Amniotic epithelial cell (primary cell): ENCODE measurements at regions not wholly inside any gene's neighbourhood (a gene's known extent, or its start where the extent isn't known, plus 50 kb on each side); places are given as distances from the start of the nearest gene placed in this dataset.

Source experiments
- DNase-seq: peaks from one replicate; pipeline ENCODE4 v3.0.0-alpha.2; 2010; ENCODE audit warnings: low read depth

DNA sequence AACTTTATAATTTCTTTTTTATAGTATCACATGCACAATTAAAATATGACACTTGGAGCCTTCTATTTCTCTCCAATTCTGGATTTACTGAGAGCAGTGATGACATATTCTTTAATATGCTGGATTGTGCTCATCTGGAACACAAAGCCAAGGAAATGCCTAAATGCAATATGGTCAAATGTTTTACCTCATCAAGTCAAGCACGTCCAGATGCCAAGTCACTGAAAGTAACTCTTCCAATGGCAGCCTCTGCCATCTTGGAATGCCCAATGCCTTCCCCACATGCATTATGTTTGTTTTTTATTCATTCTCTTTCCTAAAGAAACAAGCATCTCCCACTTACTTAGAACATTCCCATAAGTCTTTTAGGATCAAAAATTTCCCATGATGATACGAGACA lies 189.8 kb downstream of the TMX3 start:
- no peak for DNase-seq

GRCh38 chr18:68520406-68521075 lies 194.4 kb downstream of the TMX3 start:
- peak; percentile 61 for DNase-seq

DNA sequence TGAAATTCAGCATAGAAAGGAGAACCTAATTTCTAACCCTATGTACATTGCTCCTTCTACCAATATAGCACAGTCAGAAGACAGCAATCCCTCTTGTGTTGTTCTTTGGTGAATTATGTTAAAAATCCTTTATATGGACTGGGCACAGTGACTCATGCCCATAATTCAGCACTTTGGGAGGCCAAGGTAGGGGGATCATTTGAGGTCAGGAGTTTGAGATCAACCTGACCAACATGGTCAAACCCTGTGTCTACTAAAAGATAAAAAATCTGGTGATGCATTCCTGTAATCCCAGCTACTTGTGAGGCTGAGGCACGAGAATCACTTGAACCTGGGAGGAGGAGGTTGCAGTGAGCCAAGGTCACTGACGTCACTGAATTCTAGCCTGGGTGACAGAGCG lies 195.6 kb downstream of the TMX3 start:
- peak; percentile 53 for DNase-seq

DNA sequence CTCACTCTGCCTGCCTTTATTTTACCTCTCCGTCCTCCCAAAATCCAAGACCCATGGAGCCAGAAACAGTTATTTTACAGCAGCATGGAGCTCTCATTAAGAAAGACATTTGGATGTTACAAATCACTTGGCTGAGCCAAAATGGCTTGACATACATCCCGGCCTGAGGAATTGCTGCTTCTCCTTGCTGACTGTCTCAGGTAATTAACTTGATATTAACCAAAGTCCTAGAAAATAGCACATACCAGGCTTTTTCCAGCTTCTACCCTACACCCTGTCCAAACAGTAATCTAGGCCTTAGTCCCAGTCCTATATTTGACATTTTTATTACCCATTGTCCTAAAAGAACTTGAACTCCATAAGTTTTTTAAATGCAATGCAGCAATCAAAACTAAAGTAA lies 205.0 kb downstream of the TMX3 start:
- no peak for DNase-seq

DNA sequence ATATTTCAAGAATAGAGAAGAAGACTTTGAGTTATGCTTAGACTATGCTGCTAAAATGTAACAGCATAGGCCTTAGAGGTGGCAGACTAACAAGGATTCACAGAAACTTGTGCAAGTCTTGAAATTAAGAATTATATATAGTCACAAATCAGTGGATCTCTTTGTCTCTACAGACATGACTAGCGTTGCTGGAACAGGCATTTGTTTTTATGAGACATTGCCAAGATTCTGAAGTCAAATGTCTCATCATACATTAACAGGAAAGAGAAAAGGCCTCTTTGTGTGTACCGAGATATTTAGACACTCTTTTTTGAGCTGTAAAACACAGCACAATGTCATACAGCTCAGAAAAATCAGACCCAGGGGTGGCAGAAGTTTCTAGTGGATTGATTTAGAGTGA lies 207.1 kb downstream of the TMX3 start:
- DNase-seq: no peak

- DNase-seq: no peak
These were observed 209.7 kb downstream of the TMX3 start for GRCh38 chr18:68505178-68505574.

- no peak for DNase-seq
These were observed 210.3 kb downstream of the TMX3 start for GRCh38 chr18:68504441-68505177.

GRCh38 chr18:68500556-68500955 lies 214.4 kb downstream of the TMX3 start:
- peak; percentile 65 for DNase-seq

- DNase-seq: no peak
These were observed 215.8 kb downstream of the TMX3 start for GRCh38 chr18:68499141-68499540.

DNA sequence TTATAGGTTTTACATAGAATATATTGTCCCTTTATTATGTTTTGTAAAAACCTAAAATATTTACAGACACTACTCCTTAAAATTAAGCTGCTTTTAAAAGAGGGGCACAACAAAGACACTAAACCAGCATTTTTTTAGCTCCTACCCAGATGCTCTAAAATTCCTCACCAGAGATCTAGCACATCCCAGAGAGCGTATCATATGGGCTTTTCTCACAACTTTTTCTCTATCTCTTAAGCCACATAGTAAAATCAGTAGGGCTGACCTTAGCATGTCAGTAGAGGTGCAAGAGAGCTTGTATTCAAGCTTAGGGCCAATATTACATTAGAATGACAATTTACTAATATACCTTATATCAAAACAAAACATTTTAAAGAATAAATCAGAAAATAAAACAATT lies 216.3 kb downstream of the TMX3 start:
- no peak for DNase-seq

GRCh38 chr18:68498185-68498584 lies 216.7 kb downstream of the TMX3 start:
- peak; percentile 48 for DNase-seq

DNA sequence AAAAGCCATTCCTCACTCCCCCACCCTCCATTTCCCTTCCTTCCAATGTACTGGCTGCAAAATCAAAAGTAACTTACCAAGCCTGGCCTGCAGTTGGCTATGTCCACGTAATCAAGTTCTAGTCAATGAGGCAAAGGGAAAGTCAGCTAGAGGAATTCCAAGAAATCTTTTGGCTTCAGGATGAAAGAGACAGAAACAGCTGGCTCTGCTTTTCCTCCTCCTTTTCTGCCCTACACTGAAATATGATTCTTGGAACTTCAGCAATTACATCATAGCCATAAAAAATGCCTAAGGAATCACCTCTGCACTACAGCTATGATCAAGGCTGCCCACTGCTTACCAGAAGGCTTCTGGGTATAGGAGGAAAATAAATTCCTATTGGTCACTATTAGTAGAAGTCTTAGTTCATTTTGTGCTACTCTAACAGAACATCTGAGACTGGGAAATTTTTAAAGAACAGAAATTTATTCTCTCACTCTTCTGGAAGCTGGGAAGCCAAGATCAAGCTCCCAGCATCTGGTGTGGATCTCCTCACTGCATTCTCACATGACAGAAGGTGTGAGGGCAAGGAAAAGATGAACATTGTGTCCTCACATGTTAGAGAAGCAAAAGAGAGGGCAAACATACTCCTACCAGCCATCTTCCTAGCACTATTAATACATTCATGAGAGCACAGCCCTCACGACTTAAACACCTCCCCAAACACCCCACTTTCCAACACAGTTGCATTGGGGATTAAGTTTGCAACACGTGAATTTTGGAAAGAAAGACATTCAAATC lies 219.9 kb downstream of the TMX3 start:
- peak; percentile 97 for DNase-seq

- no peak for DNase-seq
These were observed 225.7 kb downstream of the TMX3 start for GRCh38 chr18:68489013-68489792.

- peak; percentile 74 for DNase-seq
These were observed 230.7 kb downstream of the TMX3 start for GRCh38 chr18:68484241-68484640.

- DNase-seq: no peak
These were observed 232.1 kb downstream of the TMX3 start for GRCh38 chr18:68482815-68483214.

GRCh38 chr18:68480196-68480595 lies 234.7 kb downstream of the TMX3 start:
- peak; percentile 58 for DNase-seq

DNA sequence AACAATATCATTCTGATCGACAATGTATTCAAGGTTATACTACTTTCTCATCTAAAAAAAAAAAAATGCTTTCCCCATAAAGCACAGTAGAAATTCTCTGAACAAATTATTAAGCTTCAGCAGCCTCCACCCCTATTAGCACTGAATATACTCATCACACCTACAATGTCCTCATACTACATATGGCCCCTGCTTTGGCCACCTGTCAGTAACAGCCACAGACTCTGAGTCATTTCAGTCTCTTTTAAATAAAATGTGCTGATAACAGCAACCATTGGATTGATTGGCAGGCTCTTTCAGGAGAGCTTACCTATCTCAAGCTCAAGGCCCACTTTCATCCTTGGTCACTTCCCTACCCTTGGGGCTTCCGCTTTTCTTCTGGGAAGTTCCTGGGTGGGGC lies 236.7 kb downstream of the TMX3 start:
- DNase-seq: no peak

- DNase-seq: no peak
These were observed 239.0 kb downstream of the TMX3 start for GRCh38 chr18:68475883-68476282.

- no peak for DNase-seq
These were observed 242.1 kb downstream of the TMX3 start for GRCh38 chr18:68472701-68473295.

DNA sequence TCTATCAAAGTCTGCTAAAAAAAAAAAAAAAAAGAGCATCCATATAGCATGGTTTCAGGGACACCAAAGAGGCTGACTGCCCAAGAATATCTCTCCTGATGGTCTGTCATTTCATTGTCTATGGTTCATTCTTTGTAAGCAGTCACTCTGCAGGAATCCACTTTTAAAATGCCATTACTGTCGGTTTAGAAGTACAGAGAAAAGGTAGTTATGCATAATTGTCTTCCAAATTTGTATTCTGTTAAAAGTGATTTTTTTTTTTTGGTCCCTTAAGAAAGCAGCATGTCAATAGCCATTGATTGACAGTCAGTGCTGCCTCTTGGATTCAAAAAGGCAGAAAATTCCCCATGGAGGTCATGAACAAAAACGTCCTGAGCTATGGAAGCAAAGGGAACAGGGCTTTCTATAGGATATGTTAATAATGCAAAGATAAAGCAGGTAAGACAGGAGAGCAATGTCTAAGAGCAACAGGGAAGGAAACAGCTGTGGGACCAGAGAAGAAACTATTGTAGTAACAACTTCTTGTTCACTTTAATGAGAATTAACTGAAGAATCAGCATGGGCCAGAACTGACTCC lies 245.8 kb downstream of the TMX3 start:
- no peak for DNase-seq

DNA sequence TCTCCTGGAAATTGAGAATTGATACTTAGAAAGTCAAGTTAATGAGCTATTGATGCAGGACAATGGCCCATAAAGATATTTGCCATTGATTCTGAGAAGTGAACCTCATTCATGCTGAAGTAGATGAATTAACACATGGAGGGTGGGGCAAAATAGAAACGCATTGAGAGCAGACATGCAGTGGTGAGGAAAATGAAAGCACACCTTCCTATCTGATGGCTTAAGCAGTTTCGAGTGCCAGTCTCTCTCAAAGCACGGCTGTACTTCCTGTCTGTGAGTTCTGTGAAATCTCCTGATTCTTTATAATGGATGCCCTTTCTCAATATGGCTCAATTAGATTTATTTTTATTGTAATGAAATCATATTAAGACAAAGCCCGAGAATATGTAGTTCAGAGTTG lies 247.0 kb downstream of the TMX3 start:
- DNase-seq: no peak
